T-cell (primary cell): ENCODE measurements at regions not wholly inside any gene's neighbourhood (a gene's known extent, or its start where the extent isn't known, plus 50 kb on each side); places are given as distances from the start of the nearest gene placed in this dataset.
"Not testable (repeated sequence)": the region's sequence is repeated elsewhere in the genome, so short reads cannot be mapped to it uniquely, and the experiment has no call there.

Experiments used
- ATAC-seq, 4 experiments: fragments of 200-7000 bp in 3 of 4; fragments of 150-1000 bp in 1 of 4; cut with Tn5 transposase; replicated peaks in 1 of 4; 1 replicate in 3 of 4; 2 replicates in 1 of 4; pipeline ENCODE4 v1.10.0; 2021; ENCODE audit warnings: moderate library complexity in 3 of 4, mild to moderate bottlenecking in 2 of 4, moderate number of reproducible peaks in 1 of 4
- CTCF ChIA-PET, 2 donors: fragments of 300-600 bp; sonication (Branson Sonifier 250); formaldehyde crosslinking; loops; one replicate each; lab custom pipeline; 2022; ENCODE audit warnings: antibody characterized with exemption in 2 of 2; lab: Charles Lee
- POLR2A ChIA-PET, 2 donors: fragments of 300-600 bp; sonication (Branson Sonifier 250); formaldehyde crosslinking; loops; one replicate each; lab custom pipeline; 2022; ENCODE audit warnings: antibody characterized with exemption in 2 of 2; lab: Charles Lee
- DNase-seq, 35 experiments: peaks; one replicate each; pipeline versions ENCODE4 v3.0.0 to v3.0.0-alpha.2; 2013 to 2023
- H3K27ac ChIP-seq: one replicate; pipeline ENCODE4 v1.5.1; 2013; ENCODE audit warnings: low read length
- H3K27me3 ChIP-seq, 2 experiments: replicated peaks in 1 of 2; 1 replicate in 1 of 2; 2 replicates in 1 of 2; pipeline versions ENCODE4 v1.6.1 to v1.7.0; 2013; ENCODE audit warnings: low read length in 1 of 2, mixed read lengths in 1 of 2; ENCODE audit not compliant: control insufficient read depth in 2 of 2, insufficient read depth in 2 of 2; ENCODE audit errors: extremely low read depth in 1 of 2
- H3K36me3 ChIP-seq, 2 donors: 1 replicate in 1 of 2; 2 replicates in 1 of 2; pipeline versions ENCODE4 v1.6.1 to v1.7.0; 2013; ENCODE audit warnings: low read length in 1 of 2; ENCODE audit not compliant: control insufficient read depth in 2 of 2, insufficient read depth in 1 of 2; ENCODE audit errors: extremely low read depth in 1 of 2
- H3K4me1 ChIP-seq, 2 experiments: 1 replicate in 1 of 2; 2 replicates in 1 of 2; pipeline versions ENCODE4 v1.6.1 to v1.7.0; 2013; ENCODE audit warnings: low read length in 2 of 2, mixed read lengths in 1 of 2; ENCODE audit not compliant: insufficient read depth in 2 of 2, control insufficient read depth in 1 of 2; ENCODE audit errors: extremely low read depth in 1 of 2
- H3K4me3 ChIP-seq, 2 donors: 1 replicate in 1 of 2; 2 replicates in 1 of 2; pipeline versions ENCODE4 v1.5.1 to v1.7.0; 2013; ENCODE audit warnings: mild to moderate bottlenecking in 2 of 2, low read length in 1 of 2, moderate library complexity in 1 of 2; ENCODE audit not compliant: control insufficient read depth in 1 of 2; ENCODE audit errors: extremely low read depth in 1 of 2
- H3K9me3 ChIP-seq: 2 replicates; pipeline ENCODE4 v1.7.0; 2013
- H3K27ac Mint-ChIP-seq, 2 donors: one replicate each; pipeline ENCODE4 v1.8.0; 2020 to 2021; ENCODE audit warnings: mild to moderate bottlenecking in 2 of 2, mixed read lengths in 2 of 2
- H3K27me3 Mint-ChIP-seq, 2 donors: one replicate each; pipeline ENCODE4 v1.8.0; 2021 to 2022; ENCODE audit warnings: mixed read lengths in 2 of 2
- H3K36me3 Mint-ChIP-seq: one replicate; pipeline ENCODE4 v1.8.0; 2021; ENCODE audit warnings: mixed read lengths
- H3K4me1 Mint-ChIP-seq, 3 donors: one replicate each; pipeline ENCODE4 v1.8.0; 2020 to 2022; ENCODE audit warnings: mixed read lengths in 3 of 3, mild to moderate bottlenecking in 1 of 3
- H3K4me3 Mint-ChIP-seq, 3 donors: one replicate each; pipeline ENCODE4 v1.8.0; 2020 to 2022; ENCODE audit warnings: mild to moderate bottlenecking in 3 of 3, mixed read lengths in 3 of 3, moderate library complexity in 3 of 3
- H3K9me3 Mint-ChIP-seq, 3 donors: one replicate each; pipeline ENCODE4 v1.8.0; 2020 to 2022; ENCODE audit warnings: mixed read lengths in 3 of 3
- WGBS: methylation state at CpG from one replicate; pipeline ENCODE4 v1.1.5; 2013; ENCODE audit warnings: missing lambda C conversion rate; ENCODE audit not compliant: insufficient coverage; 5-methylcytosine and 5-hydroxymethylcytosine counted together

DNA sequence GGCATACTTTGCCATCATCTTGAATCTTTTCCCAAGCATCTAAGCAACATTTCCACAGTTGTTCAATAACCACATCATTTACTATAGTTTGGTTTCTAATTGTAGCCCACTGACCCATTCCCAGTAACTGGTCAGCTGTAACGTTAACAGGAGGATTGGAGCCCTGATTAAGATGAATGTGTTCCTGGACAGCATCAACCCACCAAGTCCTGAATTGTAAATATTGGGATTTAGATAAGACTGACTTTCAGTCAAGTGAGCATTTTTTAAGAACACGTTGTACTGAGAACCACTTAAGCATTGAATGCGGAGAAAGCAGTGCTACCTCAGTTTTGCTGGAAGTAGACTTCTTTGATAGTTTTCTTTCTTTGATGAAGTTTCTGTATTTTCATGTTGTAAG, 53.3 kb upstream of the ARL4D start:
- ATAC-seq, H3K4me1 ChIP-seq, DNase-seq, H3K36me3 ChIP-seq, H3K27me3 Mint-ChIP-seq, POLR2A ChIA-PET, H3K4me3 Mint-ChIP-seq, H3K4me1 Mint-ChIP-seq, H3K27me3 ChIP-seq, H3K27ac Mint-ChIP-seq, H3K4me3 ChIP-seq, CTCF ChIA-PET, H3K27ac ChIP-seq, H3K9me3 ChIP-seq: not testable (repeated sequence)
- Mint-ChIP-seq H3K36me3 (peaks cover 26% of the 10 kb centered on the region), H3K9me3 (peaks cover 0 to 27% (median 13%) of the 10 kb centered on the region in 3 donors)
- WGBS = 80% methylated on average over 1 of the region's 3 CpGs

- Histone ChIP-seq H3K36me3 (peaks cover 0 to 3% of the 10 kb centered on the region in 2 donors), H3K27ac (no peak overlapping the region), H3K9me3 (no peaks in the 10 kb centered on the region), H3K4me1 (no peaks in the 10 kb centered on the region), H3K4me3 (no peak overlapping the region), H3K27me3 (no peaks in the 10 kb centered on the region)
- H3K4me3 Mint-ChIP-seq = no peak overlapping the region
- H3K9me3 Mint-ChIP-seq = peaks cover 0 to 24% (median 10%) of the 10 kb centered on the region in 3 donors
- POLR2A ChIA-PET = interaction anchor here in 1 of 2 donors (0.6 kb wide), 1 partner anchor 204 kb away, joined by 15 read pairs; no protein-coding TSS in a partner anchor
- CTCF ChIA-PET = no interaction called here
- peaks cover 22% of the 10 kb centered on the region for H3K36me3 Mint-ChIP-seq
- 89% methylated on average over 5 of the region's 6 CpGs for WGBS
- DNase-seq (no peak), ATAC-seq (no peak)
- H3K27me3 Mint-ChIP-seq = peaks cover 0 to 3% of the 10 kb centered on the region in 2 donors
- H3K27ac Mint-ChIP-seq = no peak overlapping the region
- H3K4me1 Mint-ChIP-seq = no peaks in the 10 kb centered on the region
Observed at GRCh38 chr17:43344685-43345084, 54.1 kb upstream of the ARL4D start.

- no peak overlapping the region for H3K4me3 Mint-ChIP-seq
- H3K27ac Mint-ChIP-seq = no peak overlapping the region
- 90% methylated on average over 2 of the region's 5 CpGs for WGBS
- Histone ChIP-seq H3K4me1 (peaks cover 0 to 3% of the 10 kb centered on the region in 2 experiments), H3K36me3 (no peaks in the 10 kb centered on the region), H3K27ac (no peak overlapping the region), H3K4me3 (no peak overlapping the region), H3K9me3 (no peaks in the 10 kb centered on the region), H3K27me3 (no peaks in the 10 kb centered on the region)
- peaks cover 8% of the 10 kb centered on the region for H3K36me3 Mint-ChIP-seq
- POLR2A ChIA-PET = interaction anchor here in 1 of 2 donors (1.7 kb wide), 1 partner anchor 18 kb away, joined by 5 read pairs; no protein-coding TSS in a partner anchor
- peaks cover 0 to 3% of the 10 kb centered on the region in 2 donors for H3K27me3 Mint-ChIP-seq
- CTCF ChIA-PET = interaction anchor here in 1 of 2 donors (0.5 kb wide), 1 partner anchor 377 kb away, joined by 5 read pairs; no protein-coding TSS in a partner anchor
- peaks cover 0 to 8% (median 7%) of the 10 kb centered on the region in 3 donors for H3K9me3 Mint-ChIP-seq
- ATAC-seq (no peak), DNase-seq (no peak)
- H3K4me1 Mint-ChIP-seq = peaks cover 0 to 12% (median 3%) of the 10 kb centered on the region in 3 donors
Observed at GRCh38 chr17:43342589-43342890, 56.3 kb upstream of the ARL4D start.

GRCh38 chr17:43341715-43342588, 56.8 kb upstream of the ARL4D start:
- ChIA-PET POLR2A (interaction anchor here in 1 of 2 donors (1.7 kb wide), 1 partner anchor 19 kb away, joined by 5 read pairs; no protein-coding TSS in a partner anchor), CTCF (interaction anchor here in 1 of 2 donors (0.5 kb wide), 1 partner anchor 377 kb away, joined by 5 read pairs; no protein-coding TSS in a partner anchor)
- no peak overlapping the region for H3K4me3 ChIP-seq
- H3K9me3 ChIP-seq = no peaks in the 10 kb centered on the region
- DNase-seq (no peak), ATAC-seq (no peak)
- Mint-ChIP-seq H3K27me3 (peaks cover 0 to 3% of the 10 kb centered on the region in 2 donors), H3K4me1 (peaks cover 0 to 12% (median 3%) of the 10 kb centered on the region in 3 donors), H3K9me3 (peaks cover 0 to 3% (median 1%) of the 10 kb centered on the region in 3 donors), H3K27ac (no peak overlapping the region), H3K36me3 (peaks cover 3% of the 10 kb centered on the region), H3K4me3 (no peak overlapping the region)
- 66% methylated on average over 6 of the region's 7 CpGs for WGBS
- H3K27ac ChIP-seq = no peak overlapping the region
- no peaks in the 10 kb centered on the region for H3K27me3 ChIP-seq
- no peaks in the 10 kb centered on the region for H3K36me3 ChIP-seq
- H3K4me1 ChIP-seq = peaks cover 0 to 3% of the 10 kb centered on the region in 2 experiments

DNA sequence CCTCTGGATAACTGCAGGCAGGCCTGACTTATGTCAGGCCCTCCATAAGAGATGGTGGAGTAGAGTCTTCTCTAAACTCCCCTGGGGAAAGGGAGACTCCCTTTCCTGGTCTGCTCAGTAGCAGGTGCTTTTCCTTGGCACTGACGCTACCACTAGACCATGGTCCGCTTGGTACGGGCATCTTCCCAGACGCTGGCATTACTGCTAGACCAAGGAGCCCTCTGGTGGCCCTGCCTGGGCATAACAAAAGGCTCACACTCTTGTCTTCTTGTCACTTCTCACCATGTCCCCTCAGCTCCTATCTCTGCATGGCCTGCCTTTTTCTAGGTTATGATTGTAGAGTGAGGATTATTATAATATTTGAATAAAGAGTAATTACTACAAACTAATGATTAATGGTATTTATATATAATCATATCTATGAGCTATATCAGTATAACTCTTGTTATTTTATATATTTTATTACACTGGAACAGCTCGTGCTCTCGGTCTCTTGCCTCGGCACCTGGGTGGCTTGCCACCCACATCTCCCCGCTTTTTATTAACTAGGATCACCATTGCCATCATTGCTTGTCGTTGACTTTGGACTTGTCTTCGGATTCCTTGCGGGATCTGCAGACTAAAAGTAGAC, 59.8 kb upstream of the ARL4D start:
- WGBS = 15% methylated on average over 4 of the region's 11 CpGs
- no peak overlapping the region for H3K27ac ChIP-seq
- no peaks in the 10 kb centered on the region for H3K9me3 ChIP-seq
- peaks cover 0 to 11% of the 10 kb centered on the region in 2 experiments for H3K4me1 ChIP-seq
- Mint-ChIP-seq H3K27me3 (peaks cover 0 to 3% of the 10 kb centered on the region in 2 donors), H3K9me3 (no peaks in the 10 kb centered on the region), H3K4me3 (no peak overlapping the region), H3K36me3 (no peaks in the 10 kb centered on the region), H3K27ac (no peak overlapping the region), H3K4me1 (peaks cover 3 to 14% (median 5%) of the 10 kb centered on the region in 3 donors)
- ATAC-seq = peak in 1 of 4 experiments; percentile 44
- ChIA-PET POLR2A (interaction anchor here in 1 of 2 donors (0.6 to 0.8 kb wide), 2 partner anchors 29 to 160 kb away, joined by 3 read pairs; no protein-coding TSS in a partner anchor), CTCF (interaction anchor here (0.5 to 1.6 kb wide), 8 partner anchors 15 to 1409 kb away, joined by 3 to 6 read pairs (median 3); partner anchors contain the start of gene ODAD4 (in 1 of the 2))
- no peaks in the 10 kb centered on the region for H3K36me3 ChIP-seq
- peak in 34 of 35 experiments; percentile 18 to 66 (median 54) for DNase-seq
- no peak overlapping the region for H3K4me3 ChIP-seq
- no peaks in the 10 kb centered on the region for H3K27me3 ChIP-seq
